Activated naive CD8-positive, alpha-beta T cell treated with anti-CD3 and anti-CD28 coated beads, Interleukin-2, amount 50 U/mL, for 24 hours (primary cell): ENCODE measurements at regions not wholly inside any gene's neighbourhood (a gene's known extent, or its start where the extent isn't known, plus 50 kb on each side); places are given as distances from the start of the nearest gene placed in this dataset.
"Not testable (repeated sequence)": the region's sequence is repeated elsewhere in the genome, so short reads cannot be mapped to it uniquely, and the experiment has no call there.

Source experiments
- ATAC-seq: fragments of 150-1000 bp; cut with Tn5 transposase; one replicate; pipeline ENCODE4 v1.10.0; 2021
- DNase-seq: peaks from one replicate; pipeline ENCODE4 v3.0.0; 2021
- H3K27ac Mint-ChIP-seq: one replicate; pipeline ENCODE4 v1.8.0; 2021; ENCODE audit warnings: mild to moderate bottlenecking, mixed read lengths
- H3K27me3 Mint-ChIP-seq: one replicate; pipeline ENCODE4 v1.8.0; 2021; ENCODE audit warnings: mixed read lengths
- H3K36me3 Mint-ChIP-seq: one replicate; pipeline ENCODE4 v1.8.0; 2021; ENCODE audit warnings: low read depth, mixed read lengths
- H3K4me1 Mint-ChIP-seq: one replicate; pipeline ENCODE4 v1.8.0; 2021; ENCODE audit warnings: mixed read lengths
- H3K4me3 Mint-ChIP-seq: one replicate; pipeline ENCODE4 v1.8.0; 2021; ENCODE audit warnings: mild to moderate bottlenecking, moderate library complexity, mixed read lengths
- H3K9me3 Mint-ChIP-seq: one replicate; pipeline ENCODE4 v1.8.0; 2021; ENCODE audit warnings: mixed read lengths

GRCh38 chr2:88865801-88866371, 174.4 kb downstream of the RPIA start:
- Mint-ChIP-seq H3K4me3 (peak overlapping the region; percentile 53), H3K27ac (no peak overlapping the region), H3K4me1 (peaks cover 13% of the 10 kb centered on the region), H3K36me3 (no peaks in the 10 kb centered on the region), H3K27me3 (peaks cover 13% of the 10 kb centered on the region), H3K9me3 (no peaks in the 10 kb centered on the region)
- DNase-seq = no peak
- no peak for ATAC-seq

- H3K36me3 Mint-ChIP-seq = no peaks in the 10 kb centered on the region
- peaks cover 13% of the 10 kb centered on the region for H3K27me3 Mint-ChIP-seq
- no peak overlapping the region for H3K27ac Mint-ChIP-seq
- H3K4me3 Mint-ChIP-seq = peak overlapping the region; percentile 53
- peaks cover 13% of the 10 kb centered on the region for H3K4me1 Mint-ChIP-seq
- no peak for ATAC-seq
- no peaks in the 10 kb centered on the region for H3K9me3 Mint-ChIP-seq
- no peak for DNase-seq
Measured at GRCh38 chr2:88866756-88867155, 175.3 kb downstream of the RPIA start.

- Mint-ChIP-seq H3K27me3 (peaks cover 10% of the 10 kb centered on the region), H3K9me3 (no peaks in the 10 kb centered on the region), H3K27ac (no peak overlapping the region), H3K36me3 (no peaks in the 10 kb centered on the region), H3K4me3 (no peak overlapping the region), H3K4me1 (peaks cover 13% of the 10 kb centered on the region)
- no peak for ATAC-seq
- no peak for DNase-seq
Measured at GRCh38 chr2:88868861-88869260, 177.4 kb downstream of the RPIA start.

- no peak overlapping the region for H3K27ac Mint-ChIP-seq
- H3K36me3 Mint-ChIP-seq = no peaks in the 10 kb centered on the region
- H3K27me3 Mint-ChIP-seq = peaks cover 4% of the 10 kb centered on the region
- peaks cover 13% of the 10 kb centered on the region for H3K4me1 Mint-ChIP-seq
- H3K4me3 Mint-ChIP-seq = no peak overlapping the region
- H3K9me3 Mint-ChIP-seq = no peaks in the 10 kb centered on the region
- DNase-seq = no peak
- ATAC-seq = no peak
Measured at GRCh38 chr2:88870267-88870839, 178.9 kb downstream of the RPIA start.

GRCh38 chr2:88871336-88871735, 179.9 kb downstream of the RPIA start:
- H3K9me3 Mint-ChIP-seq = no peaks in the 10 kb centered on the region
- peaks cover 3% of the 10 kb centered on the region for H3K27me3 Mint-ChIP-seq
- no peak for DNase-seq
- H3K36me3 Mint-ChIP-seq = no peaks in the 10 kb centered on the region
- no peak for ATAC-seq
- no peak overlapping the region for H3K4me3 Mint-ChIP-seq
- H3K27ac Mint-ChIP-seq = no peak overlapping the region
- H3K4me1 Mint-ChIP-seq = peaks cover 6% of the 10 kb centered on the region

- H3K27me3 Mint-ChIP-seq = peaks cover 2% of the 10 kb centered on the region
- H3K4me1 Mint-ChIP-seq = no peaks in the 10 kb centered on the region
- no peak overlapping the region for H3K27ac Mint-ChIP-seq
- no peak overlapping the region for H3K4me3 Mint-ChIP-seq
- H3K36me3 Mint-ChIP-seq = no peaks in the 10 kb centered on the region
- no peak for DNase-seq
- no peaks in the 10 kb centered on the region for H3K9me3 Mint-ChIP-seq
- no peak for ATAC-seq
Measured at GRCh38 chr2:88873620-88874019, 182.1 kb downstream of the RPIA start.

- Mint-ChIP-seq H3K27ac (no peak overlapping the region), H3K27me3 (peaks cover 1% of the 10 kb centered on the region), H3K36me3 (no peaks in the 10 kb centered on the region), H3K4me3 (no peak overlapping the region), H3K4me1 (no peaks in the 10 kb centered on the region), H3K9me3 (no peaks in the 10 kb centered on the region)
- peak; percentile 37 for DNase-seq
- ATAC-seq = peak; percentile 71
Measured at GRCh38 chr2:88874063-88874657, 182.7 kb downstream of the RPIA start.

GRCh38 chr2:88875736-88876135, 184.3 kb downstream of the RPIA start:
- Mint-ChIP-seq H3K27me3 (peaks cover 3% of the 10 kb centered on the region), H3K4me1 (no peaks in the 10 kb centered on the region), H3K9me3 (no peaks in the 10 kb centered on the region), H3K4me3 (no peak overlapping the region), H3K27ac (no peak overlapping the region), H3K36me3 (no peaks in the 10 kb centered on the region)
- DNase-seq (no peak), ATAC-seq (no peak)

GRCh38 chr2:88880441-88880953, 189.0 kb downstream of the RPIA start:
- Mint-ChIP-seq H3K27ac (no peak overlapping the region), H3K27me3 (peaks cover 3% of the 10 kb centered on the region)
- peak; percentile 18 for DNase-seq

GRCh38 chr2:88885275-88885674, 193.8 kb downstream of the RPIA start:
- Mint-ChIP-seq H3K4me1 (no peaks in the 10 kb centered on the region), H3K4me3 (no peak overlapping the region), H3K9me3 (no peaks in the 10 kb centered on the region), H3K36me3 (no peaks in the 10 kb centered on the region), H3K27ac (no peak overlapping the region), H3K27me3 (peaks cover 9% of the 10 kb centered on the region)
- DNase-seq (no peak), ATAC-seq (no peak)

More at GRCh38 chr2:88880441-88880953, 189.0 kb downstream of the RPIA start:
- ATAC-seq = peak; percentile 59
- H3K36me3 Mint-ChIP-seq = no peaks in the 10 kb centered on the region
- no peak overlapping the region for H3K4me3 Mint-ChIP-seq
- no peaks in the 10 kb centered on the region for H3K9me3 Mint-ChIP-seq
- no peaks in the 10 kb centered on the region for H3K4me1 Mint-ChIP-seq

GRCh38 chr2:88885679-88886416, 194.4 kb downstream of the RPIA start:
- Mint-ChIP-seq H3K4me3 (no peak overlapping the region), H3K4me1 (no peaks in the 10 kb centered on the region), H3K9me3 (no peaks in the 10 kb centered on the region), H3K27ac (no peak overlapping the region), H3K27me3 (peaks cover 9% of the 10 kb centered on the region), H3K36me3 (no peaks in the 10 kb centered on the region)
- ATAC-seq = no peak
- DNase-seq = no peak

- ATAC-seq, H3K36me3 Mint-ChIP-seq, H3K27ac Mint-ChIP-seq, H3K27me3 Mint-ChIP-seq, DNase-seq, H3K4me1 Mint-ChIP-seq, H3K4me3 Mint-ChIP-seq, H3K9me3 Mint-ChIP-seq: not testable (repeated sequence)
Measured at GRCh38 chr2:88887466-88887865, 196.0 kb downstream of the RPIA start.

GRCh38 chr2:88892207-88892606, 200.7 kb downstream of the RPIA start:
- Mint-ChIP-seq H3K4me1 (no peaks in the 10 kb centered on the region), H3K36me3 (no peaks in the 10 kb centered on the region), H3K27me3 (peaks cover 9% of the 10 kb centered on the region), H3K27ac (no peak overlapping the region), H3K4me3 (no peak overlapping the region), H3K9me3 (no peaks in the 10 kb centered on the region)
- DNase-seq = no peak
- no peak for ATAC-seq

- H3K4me3 Mint-ChIP-seq = no peak overlapping the region
- H3K27ac Mint-ChIP-seq = no peak overlapping the region
- H3K36me3 Mint-ChIP-seq = no peaks in the 10 kb centered on the region
- no peak for ATAC-seq
- no peaks in the 10 kb centered on the region for H3K9me3 Mint-ChIP-seq
- no peak for DNase-seq
- peaks cover 10% of the 10 kb centered on the region for H3K27me3 Mint-ChIP-seq
- H3K4me1 Mint-ChIP-seq = no peaks in the 10 kb centered on the region
Measured at GRCh38 chr2:88892788-88893187, 201.3 kb downstream of the RPIA start.

GRCh38 chr2:88896971-88897370, 205.5 kb downstream of the RPIA start:
- no peaks in the 10 kb centered on the region for H3K9me3 Mint-ChIP-seq
- no peak overlapping the region for H3K27ac Mint-ChIP-seq
- H3K36me3 Mint-ChIP-seq = no peaks in the 10 kb centered on the region
- ATAC-seq = no peak
- H3K4me1 Mint-ChIP-seq = peaks cover 3% of the 10 kb centered on the region
- no peak for DNase-seq
- peaks cover 7% of the 10 kb centered on the region for H3K27me3 Mint-ChIP-seq
- no peak overlapping the region for H3K4me3 Mint-ChIP-seq
